A549 (cell line): ENCODE measurements at regions not wholly inside any gene's neighbourhood (a gene's known extent, or its start where the extent isn't known, plus 50 kb on each side); places are given as distances from the start of the nearest gene placed in this dataset.

Source experiments
- ATAC-seq, 2 experiments: fragments of 200-7000 bp in 1 of 2; fragments of >200 bp in 1 of 2; cut with Nextera tagmentation in 1 of 2; cut with Tn5 transposase in 1 of 2; 3 replicates each; pipeline versions ENCODE4 v1.8.0 to v1.9.1; 2018 to 2020; ENCODE audit warnings: mild to moderate bottlenecking in 1 of 2, moderate library complexity in 1 of 2
- CTCF ChIA-PET: fragments of 300-600 bp; sonication (Branson Sonifier 250); formaldehyde crosslinking; extraction: SDS; loops from one replicate; lab custom pipeline; 2021; ENCODE audit warnings: antibody characterized with exemption, inconsistent platforms; lab: Yijun Ruan, JAX
- POLR2A ChIA-PET: fragments of 350-600 bp; formaldehyde crosslinking; extraction: SDS; loops from one replicate; lab custom pipeline; 2021; ENCODE audit warnings: antibody characterized with exemption, inconsistent platforms; lab: Yijun Ruan, JAX
- DNase-seq, 2 experiments: peaks; one replicate each; pipeline versions ENCODE4 v3.0.0 to v3.0.0-alpha.2; 2011 to 2016; ENCODE audit warnings: low read depth in 1 of 2, low spot score in 1 of 2
- FAIRE-seq: peaks from 2 replicates; lab custom pipeline; 2011; peaks lifted over from hg19 to GRCh38; lab: Jason Lieb, UNC
- H3K27ac ChIP-seq, 2 experiments: fragments of >200 bp; sonication (Bioruptor Twin); formaldehyde crosslinking; 3 replicates each; pipeline ENCODE4 v1.5.1; 2016 to 2017
- H3K4me1 ChIP-seq: fragments of >200 bp; sonication (Bioruptor Twin); formaldehyde crosslinking; 3 replicates; pipeline ENCODE4 v1.6.1; 2016
- H3K4me2 ChIP-seq: fragments of >200 bp; sonication (Bioruptor Twin); formaldehyde crosslinking; 3 replicates; pipeline ENCODE4 v1.6.1; 2016
- H3K4me3 ChIP-seq: fragments of >200 bp; sonication (Bioruptor Twin); formaldehyde crosslinking; 3 replicates; pipeline ENCODE4 v1.5.1; 2016
- H3K9me3 ChIP-seq: fragments of >200 bp; sonication (Bioruptor Twin); formaldehyde crosslinking; 3 replicates; pipeline ENCODE4 v1.6.1; 2016
- ATOH8 ChIP-seq: fragments of 250-450 bp; sonication (Bioruptor Pico); IDR thresholded peaks from 2 replicates; pipeline ENCODE4 v1.5.0; 2020; ENCODE audit warnings: low read depth, mild to moderate bottlenecking, moderate library complexity
- BHLHE40 ChIP-seq: IDR thresholded peaks from 2 replicates; pipeline ENCODE4 v1.6.1; 2012; ENCODE audit warnings: low read depth, low read length, inconsistent platforms
- CBX2 ChIP-seq: fragments of 200-600 bp; sonication (generic); IDR thresholded peaks from 2 replicates; pipeline ENCODE4 v1.6.1; 2016; ENCODE audit warnings: low read depth, mild to moderate bottlenecking, borderline replicate concordance
- CBX8 ChIP-seq: fragments of 200-600 bp; sonication (generic); IDR thresholded peaks from 2 replicates; pipeline ENCODE4 v1.6.1; 2016
- CTCF ChIP-seq: fragments of >200 bp; sonication (Bioruptor Twin); formaldehyde crosslinking; IDR thresholded peaks from 3 replicates; pipeline ENCODE4 v1.5.1; 2016
- EHF ChIP-seq: fragments of 250-450 bp; sonication (Bioruptor Pico); IDR thresholded peaks from 2 replicates; pipeline ENCODE4 v1.5.0; 2020; ENCODE audit warnings: mild to moderate bottlenecking
- ELK1 ChIP-seq: fragments of 150-350 bp; IDR thresholded peaks from 2 replicates; pipeline ENCODE4 v1.6.1; 2014; ENCODE audit warnings: low read depth, mild to moderate bottlenecking, low read length
- FOSB ChIP-seq: fragments of 250-450 bp; sonication (Bioruptor Pico); IDR thresholded peaks from 2 replicates; pipeline ENCODE4 v1.5.0; 2020; ENCODE audit warnings: mild to moderate bottlenecking, moderate library complexity
- HDAC2 ChIP-seq: fragments of 200-600 bp; sonication (generic); IDR thresholded peaks from 2 replicates; pipeline ENCODE4 v1.6.1; 2016
- HES2 ChIP-seq: fragments of >200 bp; sonication (Bioruptor Twin); formaldehyde crosslinking; IDR thresholded peaks from 2 replicates; pipeline ENCODE4 v1.6.1; 2016
- HMGXB4 ChIP-seq: fragments of 250-450 bp; sonication (Bioruptor Pico); IDR thresholded peaks from 2 replicates; pipeline ENCODE4 v1.5.0; 2021; ENCODE audit warnings: mild to moderate bottlenecking, moderate library complexity, borderline replicate concordance
- HOXA7 ChIP-seq: fragments of 250-450 bp; sonication (Bioruptor Pico); IDR thresholded peaks from 2 replicates; pipeline ENCODE4 v1.5.0; 2020; ENCODE audit warnings: mild to moderate bottlenecking, moderate library complexity
- HOXB5 ChIP-seq: fragments of 250-450 bp; sonication (Bioruptor Pico); IDR thresholded peaks from 2 replicates; pipeline ENCODE4 v1.5.0; 2020; ENCODE audit warnings: mild to moderate bottlenecking, moderate library complexity
- KDM1A ChIP-seq: fragments of 200-600 bp; sonication (generic); IDR thresholded peaks from 2 replicates; pipeline ENCODE4 v1.6.1; 2016; ENCODE audit warnings: low read depth, mild to moderate bottlenecking
- MAX ChIP-seq: IDR thresholded peaks from 2 replicates; pipeline ENCODE4 v1.6.1; 2012
- NR3C1 ChIP-seq: fragments of >200 bp; sonication (Bioruptor Twin); formaldehyde crosslinking; IDR thresholded peaks from 3 replicates; pipeline ENCODE4 v1.6.1; 2017
- PBX3 ChIP-seq: IDR thresholded peaks from 2 replicates; pipeline ENCODE4 v1.6.1; 2012
- PHF8 ChIP-seq: fragments of 200-600 bp; sonication (generic); IDR thresholded peaks from 2 replicates; pipeline ENCODE4 v1.6.1; 2016; ENCODE audit warnings: low read depth, mild to moderate bottlenecking, antibody characterized with exemption, moderate library complexity, borderline replicate concordance
- SREBF2 ChIP-seq: fragments of 450-650 bp; IDR thresholded peaks from 2 replicates; pipeline ENCODE4 v1.6.1; 2014; ENCODE audit warnings: mild to moderate bottlenecking, moderate library complexity
- TFCP2L1 ChIP-seq: fragments of 250-450 bp; sonication (Bioruptor Pico); IDR thresholded peaks from 2 replicates; pipeline ENCODE4 v1.5.0; 2021; ENCODE audit warnings: mild to moderate bottlenecking
- TP53 ChIP-seq: fragments of 250-450 bp; sonication (Bioruptor Pico); IDR thresholded peaks from 2 replicates; pipeline ENCODE4 v1.5.0; 2021; ENCODE audit warnings: mild to moderate bottlenecking, moderate library complexity
- ZNF302 ChIP-seq: fragments of 250-450 bp; sonication (Bioruptor Pico); IDR thresholded peaks from 2 replicates; pipeline ENCODE4 v1.9.0; 2021; ENCODE audit warnings: inconsistent platforms, mild to moderate bottlenecking, moderate library complexity
- WGBS: methylation state at CpG from one replicate; pipeline ENCODE4 v1.1.6; 2017; ENCODE audit errors: missing lambda C conversion rate; 5-methylcytosine and 5-hydroxymethylcytosine counted together

- POLR2A ChIA-PET = no interaction called here
- ATAC-seq (no peak), FAIRE-seq (no peak), DNase-seq (no peak)
- peaks cover 8% of the 10 kb centered on the region; the same call in 2 of the 3 replicates for H3K4me1 ChIP-seq
- WGBS = 78% methylated on average over 4 of the region's 8 CpGs
- H3K4me3 ChIP-seq = no peak overlapping the region
- CTCF ChIA-PET = no interaction called here
- H3K9me3 ChIP-seq = no peaks in the 10 kb centered on the region
- TF ChIP-seq TP53 (CRISPR knock-in tag) = no peak
- TF ChIP-seq TFCP2L1 (CRISPR knock-in tag) = no peak
- TF ChIP-seq KDM1A = no peak
- no peak for TF ChIP-seq NR3C1
- TF ChIP-seq BHLHE40 = no peak
- TF ChIP-seq CBX2 = no peak
- no peak for TF ChIP-seq MAX
- TF ChIP-seq HDAC2 = no peak
- no peak for TF ChIP-seq HES2
- no peak for TF ChIP-seq ELK1
- TF ChIP-seq SREBF2 = no peak
- no peak for TF ChIP-seq HOXB5 (CRISPR knock-in tag)
- no peak overlapping the region for H3K4me2 ChIP-seq
- H3K27ac ChIP-seq = no peak overlapping the region
Measured at GRCh38 chr2:120565095-120565460, 170.6 kb upstream of the GLI2 start.

- H3K9me3 ChIP-seq = no peaks in the 10 kb centered on the region
- H3K27ac ChIP-seq = no peak overlapping the region
- H3K4me3 ChIP-seq = no peak overlapping the region
- 77% methylated on average over 9 of the region's 9 CpGs for WGBS
- no peak overlapping the region for H3K4me2 ChIP-seq
- peaks cover 8% of the 10 kb centered on the region; the same call in 2 of the 3 replicates for H3K4me1 ChIP-seq
- ChIA-PET CTCF (interaction anchor here (0.9 to 1.6 kb wide), 2 partner anchors 13 to 223 kb away, joined by 3 to 5 read pairs; no protein-coding TSS in a partner anchor), POLR2A (no interaction called here)
- FAIRE-seq (no peak), ATAC-seq (no peak), DNase-seq (no peak)
- TF ChIP-seq ZNF302 = no peak
- no peak for TF ChIP-seq ATOH8
- no peak for TF ChIP-seq PBX3
- no peak for TF ChIP-seq CBX8
- TF ChIP-seq HMGXB4 (CRISPR knock-in tag) = no peak
- TF ChIP-seq MAX = no peak
- no peak for TF ChIP-seq FOSB (CRISPR knock-in tag)
- no peak for TF ChIP-seq CTCF
- no peak for TF ChIP-seq NR3C1
- TF ChIP-seq HOXA7 (CRISPR knock-in tag) = no peak
- TF ChIP-seq EHF = no peak
- TF ChIP-seq TP53 (CRISPR knock-in tag) = no peak
- TF ChIP-seq PHF8 = no peak
Measured at GRCh38 chr2:120565929-120566328, 169.7 kb upstream of the GLI2 start.
